ENCODE measurements at regions not wholly inside any gene's neighbourhood (a gene's known extent, or its start where the extent isn't known, plus 50 kb on each side); places are given as distances from the start of the nearest gene placed in this dataset.

- DNase-seq (ENCODE audit: low read depth, low spot score): no peak
- peak overlapping the region; percentile 54 for H3K4me3 ChIP-seq (ENCODE audit: low read depth, low read length)
- ChIA-PET CTCF (interaction anchor here (1.0 to 5.2 kb wide), 4 partner anchors 27 to 98 kb away, joined by 3 to 62 read pairs (median 8); no protein-coding TSS in a partner anchor), POLR2A (no interaction called here)
- TF ChIP-seq, protein P1, sequence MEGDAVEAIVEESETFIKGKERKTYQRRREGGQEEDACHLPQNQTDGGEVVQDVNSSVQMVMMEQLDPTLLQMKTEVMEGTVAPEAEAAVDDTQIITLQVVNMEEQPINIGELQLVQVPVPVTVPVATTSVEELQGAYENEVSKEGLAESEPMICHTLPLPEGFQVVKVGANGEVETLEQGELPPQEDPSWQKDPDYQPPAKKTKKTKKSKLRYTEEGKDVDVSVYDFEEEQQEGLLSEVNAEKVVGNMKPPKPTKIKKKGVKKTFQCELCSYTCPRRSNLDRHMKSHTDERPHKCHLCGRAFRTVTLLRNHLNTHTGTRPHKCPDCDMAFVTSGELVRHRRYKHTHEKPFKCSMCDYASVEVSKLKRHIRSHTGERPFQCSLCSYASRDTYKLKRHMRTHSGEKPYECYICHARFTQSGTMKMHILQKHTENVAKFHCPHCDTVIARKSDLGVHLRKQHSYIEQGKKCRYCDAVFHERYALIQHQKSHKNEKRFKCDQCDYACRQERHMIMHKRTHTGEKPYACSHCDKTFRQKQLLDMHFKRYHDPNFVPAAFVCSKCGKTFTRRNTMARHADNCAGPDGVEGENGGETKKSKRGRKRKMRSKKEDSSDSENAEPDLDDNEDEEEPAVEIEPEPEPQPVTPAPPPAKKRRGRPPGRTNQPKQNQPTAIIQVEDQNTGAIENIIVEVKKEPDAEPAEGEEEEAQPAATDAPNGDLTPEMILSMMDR (IDR thresholded peaks at IDR 0.05; ENCODE audit: insufficient read depth, low read length, missing control alignments): no peak
Observed at GRCh38 chr20:1803932-1804501, 91.2 kb upstream of the SIRPA start.

DNA sequence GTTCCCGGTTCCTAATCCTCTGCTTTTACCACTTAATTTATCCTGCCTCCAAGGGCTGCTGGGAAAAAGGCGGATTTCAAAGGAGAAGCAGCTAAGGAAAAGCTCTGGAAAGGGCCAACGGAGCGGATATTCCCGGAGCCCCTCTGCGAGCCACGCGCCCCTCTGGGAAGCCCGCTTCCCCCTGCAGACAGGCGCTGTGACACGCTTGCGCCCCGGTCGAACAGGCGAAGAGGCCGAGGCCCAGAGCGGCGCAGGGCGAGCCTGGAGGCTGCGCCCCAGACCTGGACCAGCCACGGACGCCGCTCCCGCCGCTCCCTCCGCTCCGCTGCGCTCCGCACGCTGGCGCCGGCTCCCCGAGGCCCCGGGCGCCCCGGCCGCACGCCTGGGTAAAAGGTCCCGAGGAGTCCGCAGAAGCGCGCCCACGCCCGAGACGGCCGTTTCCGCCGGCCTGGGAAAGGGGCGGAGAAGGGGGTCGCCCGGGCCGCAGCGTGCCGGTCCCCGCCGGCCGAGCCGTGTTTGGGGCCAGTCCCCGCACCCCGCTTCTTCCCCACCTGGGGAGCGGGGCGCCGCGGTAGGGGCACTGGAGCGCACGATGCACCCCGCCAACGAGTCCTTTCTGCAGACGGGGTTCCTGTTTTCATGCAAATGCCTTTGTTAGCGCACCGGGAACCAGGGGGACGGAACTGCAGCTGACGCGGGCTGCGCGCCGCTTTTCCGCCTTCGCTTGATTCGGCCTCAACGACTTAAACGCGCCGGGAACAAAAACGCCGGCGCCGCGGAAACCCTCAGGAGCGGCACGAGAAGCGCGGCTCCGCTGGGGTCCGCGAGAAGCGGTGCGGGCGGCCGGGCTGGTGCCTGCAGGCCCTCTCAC lies 91.9 kb upstream of the SIRPA start:
- POLR2A ChIA-PET: interaction anchor here (0.9 to 1.1 kb wide), 2 partner anchors 10 to 86 kb away, joined by 3 to 5 read pairs; no protein-coding TSS in a partner anchor
- DNase-seq (ENCODE audit: low read depth, low spot score): no peak
- peak overlapping the region; percentile 54 for H3K4me3 ChIP-seq (ENCODE audit: low read depth, low read length)
- CTCF ChIA-PET: interaction anchor here (0.9 to 5.2 kb wide), 17 partner anchors 9 to 653 kb away, joined by 3 to 62 read pairs (median 6); partner anchors contain the start of gene NSFL1C
- TF ChIP-seq, protein P1 (IDR thresholded peaks at IDR 0.05; ENCODE audit: insufficient read depth, low read length, missing control alignments): no peak

DNA sequence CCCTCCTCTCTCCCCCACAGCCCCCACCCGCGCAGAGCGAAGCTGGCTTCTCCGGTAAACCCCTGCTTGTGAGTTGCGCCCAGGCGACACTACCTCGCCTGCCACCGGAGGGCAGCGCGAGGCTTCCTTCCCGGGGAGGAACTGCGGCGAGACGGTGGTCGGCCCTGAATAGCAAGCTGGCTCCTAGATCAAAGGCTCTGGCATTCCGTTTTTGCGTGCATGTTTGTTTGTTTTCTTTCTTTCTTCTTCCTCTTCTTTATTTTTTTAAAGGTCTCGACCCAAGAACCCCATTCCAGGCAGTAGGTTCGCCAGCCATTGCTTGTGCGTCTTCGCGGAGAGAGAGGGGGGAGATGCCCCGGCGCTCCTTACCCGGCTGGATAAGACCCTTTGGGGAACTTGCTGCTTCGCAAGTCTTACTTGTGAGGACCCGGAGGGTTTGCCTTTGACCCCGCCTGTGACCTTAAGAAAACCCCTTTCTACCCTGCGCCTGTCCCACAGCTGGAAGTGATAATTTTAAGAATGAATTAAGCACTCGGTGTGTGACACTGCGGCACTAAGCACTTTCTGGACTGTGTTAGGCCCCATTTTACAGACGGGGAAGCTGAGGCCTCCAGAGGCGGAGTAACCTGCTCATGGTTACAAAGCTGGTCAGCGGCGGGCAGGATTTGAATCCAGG lies 92.7 kb upstream of the SIRPA start:
- no peak for DNase-seq (ENCODE audit: low read depth, low spot score)
- POLR2A ChIA-PET: interaction anchor here (0.6 to 1.3 kb wide), 5 partner anchors 10 to 132 kb away, joined by 3 to 5 read pairs (median 3); no protein-coding TSS in a partner anchor
- peak overlapping the region; percentile 54 for H3K4me3 ChIP-seq (ENCODE audit: low read depth, low read length)
- TF ChIP-seq, protein P1 (IDR thresholded peaks at IDR 0.05; ENCODE audit: insufficient read depth, low read length, missing control alignments): peak; percentile 89
- CTCF ChIA-PET: interaction anchor here (0.6 to 5.2 kb wide), 36 partner anchors 10 to 654 kb away, joined by 3 to 62 read pairs (median 4); partner anchors contain the start of gene NSFL1C

DNA sequence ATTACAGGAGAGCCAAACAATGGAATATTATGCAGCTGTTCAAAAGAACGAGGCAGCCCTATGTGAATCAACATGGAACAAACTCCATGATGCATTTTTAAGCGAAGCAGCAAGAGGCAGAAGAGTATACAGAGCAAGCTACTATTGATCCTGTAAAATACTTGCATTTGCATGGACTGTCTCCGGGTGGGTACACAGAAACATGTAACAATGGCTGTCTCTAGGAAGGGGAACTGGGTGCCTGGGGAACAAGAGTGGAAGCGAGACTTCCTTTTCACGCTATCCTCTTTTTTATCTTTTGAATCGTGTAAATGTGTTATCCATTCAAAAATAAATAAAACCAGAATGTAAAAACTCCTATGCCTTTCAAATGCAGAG lies 93.3 kb upstream of the SIRPA start:
- H3K4me3 ChIP-seq (ENCODE audit: low read depth, low read length): no peak overlapping the region
- ChIA-PET CTCF (interaction anchor here (0.8 to 5.2 kb wide), 35 partner anchors 9 to 654 kb away, joined by 3 to 62 read pairs (median 5); partner anchors contain the start of gene NSFL1C), POLR2A (interaction anchor here (0.6 to 1.3 kb wide), 3 partner anchors 89 to 132 kb away, joined by 3 to 5 read pairs (median 3); no protein-coding TSS in a partner anchor)
- TF ChIP-seq, protein P1 (IDR thresholded peaks at IDR 0.05; ENCODE audit: insufficient read depth, low read length, missing control alignments): no peak
- DNase-seq (ENCODE audit: low read depth, low spot score): no peak

DNA sequence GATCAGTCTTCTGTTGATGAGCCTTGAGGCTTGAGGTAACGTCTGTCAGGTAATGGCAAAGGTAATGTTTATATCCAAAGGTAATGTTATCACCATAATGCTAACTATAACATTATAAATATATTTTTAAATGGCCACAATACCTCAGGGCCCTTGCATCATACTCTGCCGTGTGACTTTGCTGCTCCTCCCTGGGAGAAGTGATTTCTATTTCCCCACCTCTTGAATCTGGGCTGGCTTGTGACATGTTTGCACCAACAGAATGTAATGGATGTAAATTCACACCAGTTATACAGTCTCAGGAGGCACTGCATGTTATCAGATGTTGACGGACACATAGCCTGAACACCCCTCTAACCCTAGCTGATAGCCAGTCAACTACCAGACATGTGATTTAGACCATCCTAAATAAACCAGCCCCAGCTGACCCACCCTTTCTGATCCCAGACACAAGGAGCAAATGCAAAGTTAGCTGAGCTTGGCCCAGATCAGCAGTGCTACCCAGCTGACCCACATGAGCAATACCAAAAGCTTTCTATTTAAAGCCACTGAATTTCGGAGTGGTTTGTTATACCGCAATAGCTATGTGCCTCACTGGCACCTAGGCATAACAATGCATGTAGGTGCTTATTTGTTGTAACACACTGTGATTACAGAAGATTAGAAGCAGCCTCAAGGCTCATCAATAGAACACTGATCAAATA lies 93.8 kb upstream of the SIRPA start:
- TF ChIP-seq, protein P1 (IDR thresholded peaks at IDR 0.05; ENCODE audit: insufficient read depth, low read length, missing control alignments): no peak
- no peak for DNase-seq (ENCODE audit: low read depth, low spot score)
- CTCF ChIA-PET: interaction anchor here (0.7 to 5.2 kb wide), 39 partner anchors 9 to 655 kb away, joined by 3 to 62 read pairs (median 5); partner anchors contain the start of gene NSFL1C
- H3K4me3 ChIP-seq (ENCODE audit: low read depth, low read length): no peak overlapping the region
- POLR2A ChIA-PET: interaction anchor here (0.6 to 1.3 kb wide), 3 partner anchors 89 to 133 kb away, joined by 3 to 5 read pairs (median 3); no protein-coding TSS in a partner anchor
